NCI-H345 treated with DMSO at 0.1 percent for 48 hours (cell line): ENCODE measurements at regions not wholly inside any gene's neighbourhood (a gene's known extent, or its start where the extent isn't known, plus 50 kb on each side); places are given as distances from the start of the nearest gene placed in this dataset.

ENCODE experiments used
- DNase-seq: peaks from one replicate; lab custom pipeline; 2025; ENCODE audit not compliant: unreplicated experiment; lab: John Stamatoyannopoulos, UW

GRCh38 chr16:11401161-11402050, 56.1 kb downstream of the RMI2 start:
- DNase-seq, result no peak

- DNase-seq, result no peak
Observed at GRCh38 chr16:11402051-11402744, 56.9 kb downstream of the RMI2 start.

- no peak for DNase-seq
Observed at GRCh38 chr16:11402745-11403533, 57.7 kb downstream of the RMI2 start.

GRCh38 chr16:11403534-11403795, 58.2 kb downstream of the RMI2 start:
- no peak for DNase-seq

- DNase-seq, result no peak
Observed at GRCh38 chr16:11403920-11404319, 58.7 kb downstream of the RMI2 start.

GRCh38 chr16:11404603-11405002, 59.3 kb downstream of the RMI2 start:
- DNase-seq, result no peak

GRCh38 chr16:11405331-11406176, 60.3 kb downstream of the RMI2 start:
- no peak for DNase-seq

GRCh38 chr16:11406177-11406560, 60.9 kb downstream of the RMI2 start:
- DNase-seq, result no peak

GRCh38 chr16:11407047-11407982, 62.1 kb downstream of the RMI2 start:
- DNase-seq, result peak; percentile 29

GRCh38 chr16:11408216-11408615, 63.0 kb downstream of the RMI2 start:
- DNase-seq, result no peak

- no peak for DNase-seq
Observed at GRCh38 chr16:11409398-11409797, 64.1 kb downstream of the RMI2 start.

- DNase-seq, result no peak
Observed at GRCh38 chr16:11410376-11411058, 65.3 kb downstream of the RMI2 start.

- no peak for DNase-seq
Observed at GRCh38 chr16:11411059-11411550, 65.8 kb downstream of the RMI2 start.

GRCh38 chr16:11412175-11412904, 67.1 kb downstream of the RMI2 start:
- no peak for DNase-seq

- DNase-seq, result no peak
Observed at GRCh38 chr16:11412965-11413887, 68.0 kb downstream of the RMI2 start.

GRCh38 chr16:11413907-11414595, 68.8 kb downstream of the RMI2 start:
- DNase-seq, result no peak
